Ishikawa (cell line): ENCODE measurements at regions not wholly inside any gene's neighbourhood (a gene's known extent, or its start where the extent isn't known, plus 50 kb on each side); places are given as distances from the start of the nearest gene placed in this dataset.

Experiments
- CEBPB ChIP-seq: IDR thresholded peaks from 2 replicates; pipeline ENCODE4 v1.6.1; 2012
- CREB1 ChIP-seq: IDR thresholded peaks from 2 replicates; pipeline ENCODE4 v1.6.1; 2012; ENCODE audit warnings: low read depth
- EGR1 ChIP-seq: IDR thresholded peaks from 2 replicates; pipeline ENCODE4 v1.6.1; 2012
- EP300 ChIP-seq: IDR thresholded peaks from 2 replicates; pipeline ENCODE4 v1.6.1; 2012; ENCODE audit warnings: borderline replicate concordance
- FOXM1 ChIP-seq: IDR thresholded peaks from 2 replicates; pipeline ENCODE4 v1.6.1; 2012; ENCODE audit warnings: low read depth, borderline replicate concordance
- NFIC ChIP-seq: IDR thresholded peaks from 2 replicates; pipeline ENCODE4 v1.6.1; 2012
- RAD21 ChIP-seq: IDR thresholded peaks from 2 replicates; pipeline ENCODE4 v1.6.1; 2012; ENCODE audit warnings: low read depth
- REST ChIP-seq: IDR thresholded peaks from 2 replicates; pipeline ENCODE4 v1.6.1; 2012; ENCODE audit warnings: low read depth, mild to moderate bottlenecking
- TAF1 ChIP-seq: IDR thresholded peaks from 2 replicates; pipeline ENCODE4 v1.6.1; 2012; ENCODE audit warnings: low read depth, mild to moderate bottlenecking
- TCF12 ChIP-seq: IDR thresholded peaks from 2 replicates; pipeline ENCODE4 v1.6.1; 2012; ENCODE audit warnings: low read depth
- TEAD4 ChIP-seq: IDR thresholded peaks from 2 replicates; pipeline ENCODE4 v1.6.1; 2012
- USF1 ChIP-seq: IDR thresholded peaks from 2 replicates; pipeline ENCODE4 v1.6.1; 2012
- YY1 ChIP-seq: IDR thresholded peaks from 2 replicates; pipeline ENCODE4 v1.6.1; 2012; ENCODE audit warnings: low read depth
- ZBTB7A ChIP-seq: IDR thresholded peaks from 2 replicates; pipeline ENCODE4 v1.6.1; 2012; ENCODE audit warnings: low read depth
- TF ChIP-seq, protein P1 (sequence below): IDR thresholded peaks from 2 replicates; pipeline ENCODE4 v1.6.1; 2012

GRCh38 chr14:59126714-59127436 lies 61.6 kb upstream of the DAAM1 start:
- TF ChIP-seq FOXM1 (no peak), RAD21 (peak; percentile 94), TEAD4 (no peak), NFIC (no peak), CREB1 (no peak), YY1 (no peak), TAF1 (no peak), ZBTB7A (no peak)

DNA sequence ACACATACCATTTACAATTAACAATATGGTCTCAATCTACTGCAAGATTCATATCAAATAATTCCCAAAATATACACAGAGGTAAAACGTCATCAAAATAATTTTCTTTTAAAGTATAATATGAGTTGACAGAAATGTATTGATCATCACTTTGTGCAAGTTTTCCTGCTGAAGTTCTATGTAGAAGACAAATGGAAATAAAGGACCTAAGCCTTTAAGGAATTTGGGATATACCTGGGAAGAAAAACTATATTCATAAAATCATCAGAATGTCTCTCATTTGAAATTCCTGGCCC lies 61.1 kb upstream of the DAAM1 start:
- TF ChIP-seq TAF1 (no peak), FOXM1 (no peak), CREB1 (no peak)

- TF ChIP-seq TEAD4 (no peak), TAF1 (no peak), TCF12 (no peak), CEBPB (no peak), ZBTB7A (no peak), NFIC (no peak), CREB1 (no peak), EP300 (no peak), USF1 (no peak), FOXM1 (no peak), RAD21 (no peak), REST (no peak), EGR1 (no peak)
Observed at GRCh38 chr14:59130462-59130861, 58.0 kb upstream of the DAAM1 start.

- no peak for TF ChIP-seq TEAD4
- no peak for TF ChIP-seq REST
- no peak for TF ChIP-seq EGR1
- TF ChIP-seq TAF1 = no peak
- no peak for TF ChIP-seq USF1
- no peak for TF ChIP-seq NFIC
- no peak for TF ChIP-seq TCF12
- TF ChIP-seq YY1 = no peak
- no peak for TF ChIP-seq RAD21
- no peak for TF ChIP-seq CREB1
- TF ChIP-seq EP300 = no peak
- no peak for TF ChIP-seq ZBTB7A
- no peak for TF ChIP-seq CEBPB
- no peak for TF ChIP-seq FOXM1
- TF ChIP-seq, protein P1, sequence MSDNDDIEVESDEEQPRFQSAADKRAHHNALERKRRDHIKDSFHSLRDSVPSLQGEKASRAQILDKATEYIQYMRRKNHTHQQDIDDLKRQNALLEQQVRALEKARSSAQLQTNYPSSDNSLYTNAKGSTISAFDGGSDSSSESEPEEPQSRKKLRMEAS = no peak
Observed at GRCh38 chr14:59131938-59132795, 56.3 kb upstream of the DAAM1 start.

DNA sequence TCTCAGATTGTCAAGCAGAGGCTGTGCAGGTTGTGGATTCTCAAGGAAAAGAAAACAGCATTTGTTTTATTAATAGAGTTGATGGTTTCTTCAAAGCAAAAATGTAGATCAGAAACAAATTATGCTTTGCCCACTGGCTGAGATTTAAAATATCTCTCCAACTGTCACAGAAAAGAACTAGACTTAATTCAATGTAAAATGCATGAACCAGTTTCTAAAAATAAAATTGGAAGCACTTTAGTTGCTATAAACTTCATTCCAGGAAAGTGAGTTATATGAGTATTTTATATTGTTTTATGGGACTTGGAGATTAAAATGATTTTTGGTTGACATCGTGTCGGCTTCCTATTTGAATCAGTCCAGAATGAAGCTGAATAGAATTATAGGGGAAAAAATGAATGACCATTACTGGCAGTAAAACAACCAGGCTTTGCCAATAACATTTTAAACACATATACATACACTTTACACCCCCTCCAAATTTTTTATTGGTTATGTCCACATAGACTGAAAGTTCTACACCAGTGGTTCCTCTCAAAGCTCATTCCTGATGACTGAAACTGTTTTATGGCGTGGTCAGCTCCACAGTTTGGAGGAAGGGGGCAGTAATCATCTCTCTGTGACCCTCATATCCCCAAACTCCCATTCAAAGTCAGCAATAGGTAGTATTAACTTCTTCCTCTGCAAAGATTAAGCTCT lies 55.5 kb upstream of the DAAM1 start:
- no peak for TF ChIP-seq EGR1
- no peak for TF ChIP-seq REST
- TF ChIP-seq TAF1 = no peak
- TF ChIP-seq YY1 = no peak
- TF ChIP-seq TEAD4 = no peak
- no peak for TF ChIP-seq RAD21
- TF ChIP-seq EP300 = no peak
- TF ChIP-seq USF1 = no peak
- TF ChIP-seq, protein P1 = no peak
- TF ChIP-seq NFIC = no peak
- TF ChIP-seq FOXM1 = no peak
- no peak for TF ChIP-seq TCF12
- TF ChIP-seq ZBTB7A = no peak
- TF ChIP-seq CEBPB = no peak
- no peak for TF ChIP-seq CREB1
